Right cardiac atrium (tissue), 5 donors: ENCODE measurements at regions not wholly inside any gene's neighbourhood (a gene's known extent, or its start where the extent isn't known, plus 50 kb on each side); places are given as distances from the start of the nearest gene placed in this dataset.

Experiments
- ATAC-seq, 2 donors: fragments of 200-7000 bp; cut with Tn5 transposase; one replicate each; pipeline versions ENCODE4 v1.8.0 to v1.9.1; 2020; ENCODE audit warnings: moderate library complexity in 2 of 2, mild to moderate bottlenecking in 1 of 2
- DNase-seq, 3 donors: peaks; one replicate each; pipeline ENCODE4 v3.0.0-alpha.2; 2020
- H3K27ac ChIP-seq: one replicate; pipeline ENCODE4 v1.5.1; 2013; ENCODE audit warnings: mild to moderate bottlenecking, low read length, control low read depth, moderate library complexity
- H3K27me3 ChIP-seq: one replicate; pipeline ENCODE4 v1.6.1; 2013; ENCODE audit not compliant: control insufficient read depth, insufficient read depth
- H3K4me1 ChIP-seq: one replicate; pipeline ENCODE4 v1.6.1; 2013; ENCODE audit warnings: low read length; ENCODE audit not compliant: control insufficient read depth, insufficient read depth
- H3K4me3 ChIP-seq: one replicate; pipeline ENCODE4 v1.5.1; 2013; ENCODE audit warnings: low read length, control low read depth
- H3K9me3 ChIP-seq: one replicate; pipeline ENCODE4 v1.6.1; 2013; ENCODE audit warnings: low read length; ENCODE audit not compliant: control insufficient read depth
- WGBS: extraction: QIAGEN DNeasy Blood & Tissue Kit; methylation state at CpG from one replicate; pipeline ENCODE4 v1.1.7; 2013; 5-methylcytosine and 5-hydroxymethylcytosine counted together
- intact Hi-C, 4 donors: fragments of 100-400 bp; cut with DNase I; formaldehyde crosslinking; loops; one replicate each; pipeline versions ENCODE4 v1.11.0 to v1.14.0; 2022 to 2023
- donor health status: healthy with polysubstance abuse.
- donor health status: DM: no; HTN: yes; CAD: no.
- donor health status: DM: no; HTN: no; CAD: no.
- donor health status: DM: no; HTN: yes; CAD: no; lungs with severe emphysema.
- donor health status: DM: yes; HTN: yes; CAD: no.

- Histone ChIP-seq H3K9me3 (no peaks in the 10 kb centered on the region), H3K27ac (no peak overlapping the region), H3K4me1 (no peaks in the 10 kb centered on the region), H3K27me3 (no peaks in the 10 kb centered on the region), H3K4me3 (no peak overlapping the region)
- DNase-seq (no peak), ATAC-seq (no peak)
- intact Hi-C loops, result no loop called here
- 47% methylated on average over 1 of the region's 1 CpG for WGBS
Observed at GRCh38 chr4:34220601-34221000, 2023.7 kb downstream of the ARAP2 start.

- 78% methylated on average over 1 of the region's 1 CpG for WGBS
- H3K27me3 ChIP-seq, result no peaks in the 10 kb centered on the region
Observed at GRCh38 chr4:34221986-34222385, 2022.3 kb downstream of the ARAP2 start.

GRCh38 chr4:34236118-34236517, 2008.2 kb downstream of the ARAP2 start:
- Histone ChIP-seq H3K4me3 (no peak overlapping the region), H3K27me3 (no peaks in the 10 kb centered on the region), H3K27ac (no peak overlapping the region), H3K9me3 (no peaks in the 10 kb centered on the region), H3K4me1 (no peaks in the 10 kb centered on the region)
- ATAC-seq (no peak), DNase-seq (no peak)
- intact Hi-C loops, result no loop called here
- 89% methylated on average over 1 of the region's 1 CpG for WGBS

More at GRCh38 chr4:34221986-34222385, 2022.3 kb downstream of the ARAP2 start:
- Histone ChIP-seq H3K9me3 (no peaks in the 10 kb centered on the region), H3K4me1 (no peaks in the 10 kb centered on the region), H3K27ac (no peak overlapping the region), H3K4me3 (no peak overlapping the region)
- no peak for ATAC-seq
- DNase-seq, result no peak
- intact Hi-C loops, result no loop called here

- DNase-seq (no peak), ATAC-seq (no peak)
- no peak overlapping the region for H3K27ac ChIP-seq
- H3K4me3 ChIP-seq, result no peak overlapping the region
- intact Hi-C loops, result no loop called here
- 70% methylated on average over 2 of the region's 2 CpGs for WGBS
- no peaks in the 10 kb centered on the region for H3K27me3 ChIP-seq
- no peaks in the 10 kb centered on the region for H3K9me3 ChIP-seq
- H3K4me1 ChIP-seq, result no peaks in the 10 kb centered on the region
Observed at GRCh38 chr4:34245276-34245675, 1999.0 kb downstream of the ARAP2 start.

- Histone ChIP-seq H3K4me1 (no peaks in the 10 kb centered on the region), H3K9me3 (no peaks in the 10 kb centered on the region), H3K4me3 (no peak overlapping the region), H3K27me3 (no peaks in the 10 kb centered on the region), H3K27ac (no peak overlapping the region)
- ATAC-seq (no peak), DNase-seq (no peak)
- intact Hi-C loops, result no loop called here
- 83% methylated on average over 1 of the region's 1 CpG for WGBS
Observed at GRCh38 chr4:34250562-34250961, 1993.8 kb downstream of the ARAP2 start.

- Histone ChIP-seq H3K4me1 (no peaks in the 10 kb centered on the region), H3K9me3 (no peaks in the 10 kb centered on the region), H3K27ac (no peak overlapping the region), H3K27me3 (no peaks in the 10 kb centered on the region), H3K4me3 (no peak overlapping the region)
- DNase-seq (no peak), ATAC-seq (no peak)
- intact Hi-C loops, result no loop called here
Observed at GRCh38 chr4:34253239-34253638, 1991.1 kb downstream of the ARAP2 start.

GRCh38 chr4:34258176-34258575, 1986.1 kb downstream of the ARAP2 start:
- 63% methylated on average over 2 of the region's 2 CpGs for WGBS
- DNase-seq, result no peak
- H3K4me3 ChIP-seq, result no peak overlapping the region
- no peaks in the 10 kb centered on the region for H3K4me1 ChIP-seq
- no peak overlapping the region for H3K27ac ChIP-seq
- no peaks in the 10 kb centered on the region for H3K27me3 ChIP-seq
- ATAC-seq, result no peak
- intact Hi-C loops, result no loop called here
- no peaks in the 10 kb centered on the region for H3K9me3 ChIP-seq

GRCh38 chr4:34261799-34262314, 1982.5 kb downstream of the ARAP2 start:
- no peak for DNase-seq
- H3K27ac ChIP-seq, result no peak overlapping the region
- WGBS, result 65% methylated on average over 2 of the region's 2 CpGs
- H3K9me3 ChIP-seq, result no peaks in the 10 kb centered on the region
- no peaks in the 10 kb centered on the region for H3K4me1 ChIP-seq
- ATAC-seq, result no peak
- no peak overlapping the region for H3K4me3 ChIP-seq
- no peaks in the 10 kb centered on the region for H3K27me3 ChIP-seq
- intact Hi-C loops, result no loop called here

- no peak for ATAC-seq
- no peak overlapping the region for H3K27ac ChIP-seq
- H3K27me3 ChIP-seq, result no peaks in the 10 kb centered on the region
- 79% methylated on average over 1 of the region's 1 CpG for WGBS
- no peak overlapping the region for H3K4me3 ChIP-seq
- intact Hi-C loops, result no loop called here
- DNase-seq, result no peak
- no peaks in the 10 kb centered on the region for H3K9me3 ChIP-seq
- H3K4me1 ChIP-seq, result no peaks in the 10 kb centered on the region
Observed at GRCh38 chr4:34269613-34270012, 1974.7 kb downstream of the ARAP2 start.

- no peaks in the 10 kb centered on the region for H3K4me1 ChIP-seq
- DNase-seq (no peak), ATAC-seq (no peak)
- no peaks in the 10 kb centered on the region for H3K9me3 ChIP-seq
- intact Hi-C loops, result no loop called here
- H3K4me3 ChIP-seq, result no peak overlapping the region
- H3K27me3 ChIP-seq, result no peaks in the 10 kb centered on the region
- 82% methylated on average over 5 of the region's 5 CpGs for WGBS
- H3K27ac ChIP-seq, result no peak overlapping the region
Observed at GRCh38 chr4:34271479-34272355, 1972.6 kb downstream of the ARAP2 start.

- DNase-seq (no peak), ATAC-seq (no peak)
- intact Hi-C loops, result no loop called here
- Histone ChIP-seq H3K27ac (no peak overlapping the region), H3K4me3 (no peak overlapping the region), H3K27me3 (no peaks in the 10 kb centered on the region), H3K4me1 (no peaks in the 10 kb centered on the region), H3K9me3 (no peaks in the 10 kb centered on the region)
Observed at GRCh38 chr4:34279011-34279410, 1965.3 kb downstream of the ARAP2 start.
